ENCODE measurements at regions not wholly inside any gene's neighbourhood (a gene's known extent, or its start where the extent isn't known, plus 50 kb on each side); places are given as distances from the start of the nearest gene placed in this dataset.

- H3K27me3 ChIP-seq (replicated peaks; ENCODE audit: control insufficient read depth, insufficient read depth, low read length, poor library complexity, severe bottlenecking): no peaks in the 10 kb centered on the region
- H3K27ac ChIP-seq (ENCODE audit: insufficient read depth, low read length, poor library complexity, severe bottlenecking): no peak overlapping the region
- no peaks in the 10 kb centered on the region for H3K9me3 ChIP-seq (ENCODE audit: control insufficient read depth, low read length)
- H3K4me3 ChIP-seq (ENCODE audit: insufficient read depth, low read depth, low read length, poor library complexity, severe bottlenecking): no peak overlapping the region
- no peaks in the 10 kb centered on the region for H3K4me1 ChIP-seq (ENCODE audit: control insufficient read depth, insufficient read depth, low read length, poor library complexity, severe bottlenecking)
- no peak for DNase-seq
- H3K36me3 ChIP-seq (ENCODE audit: control insufficient read depth, insufficient read depth, low read length): no peaks in the 10 kb centered on the region
Measured at GRCh38 chr7:115838829-115839228, 191.7 kb downstream of the TFEC start.

DNA sequence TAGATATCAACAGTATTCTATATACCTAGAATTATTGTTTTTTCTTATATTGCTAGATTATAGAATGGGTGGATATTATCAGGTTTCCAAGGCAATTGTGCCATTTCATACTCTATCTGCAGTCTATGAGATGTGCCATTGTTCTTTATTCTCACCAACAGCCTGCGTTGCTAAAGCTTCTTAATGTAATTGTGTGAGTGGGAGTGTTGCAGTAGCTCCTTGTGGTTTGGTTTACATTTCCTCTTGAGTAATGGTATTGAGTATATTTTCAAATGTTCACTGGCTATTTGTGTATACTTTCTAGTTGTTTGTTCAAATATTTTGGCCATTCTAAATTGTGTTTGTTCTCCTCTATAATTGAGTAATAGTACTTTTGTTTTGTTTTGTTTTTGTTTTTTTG lies 199.2 kb downstream of the TFEC start:
- no peak for DNase-seq
- no peaks in the 10 kb centered on the region for H3K27me3 ChIP-seq (replicated peaks; ENCODE audit: control insufficient read depth, insufficient read depth, low read length, poor library complexity, severe bottlenecking)
- H3K4me3 ChIP-seq (ENCODE audit: insufficient read depth, low read depth, low read length, poor library complexity, severe bottlenecking): no peak overlapping the region

DNA sequence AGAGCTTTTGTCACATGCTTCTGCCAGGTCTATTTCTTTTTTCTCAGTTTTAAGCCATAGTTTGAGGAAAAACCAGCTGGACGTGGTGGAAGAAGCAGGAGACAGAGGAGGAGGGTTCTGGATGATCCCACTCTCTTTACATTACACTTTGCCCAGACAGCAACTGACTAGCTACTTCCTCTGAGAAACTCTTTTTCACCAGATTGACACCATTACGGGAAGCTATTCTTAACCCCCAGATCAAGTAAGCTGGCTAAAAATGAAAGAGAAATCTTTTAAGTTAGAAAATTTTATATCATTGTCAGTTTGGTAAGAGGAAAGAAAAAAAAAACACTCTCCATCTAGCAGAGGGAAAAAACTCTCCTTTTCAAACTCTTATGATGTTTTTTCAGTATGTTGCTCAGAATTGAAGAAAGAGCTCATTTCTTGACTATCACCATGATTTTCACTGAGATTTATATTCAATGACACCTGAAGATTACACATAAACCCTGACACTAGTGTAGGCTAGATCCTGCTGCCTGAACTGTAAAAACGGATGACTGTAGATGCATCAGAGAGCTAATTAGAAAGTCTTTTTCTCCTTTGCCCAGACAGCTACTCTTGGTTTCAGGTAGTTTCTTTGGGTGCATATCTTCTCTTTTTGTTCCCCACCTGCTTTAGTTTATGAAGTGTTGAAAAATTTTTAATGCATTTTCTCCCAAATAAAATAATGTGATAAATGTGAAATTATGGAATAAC lies 203.1 kb downstream of the TFEC start:
- H3K9me3 ChIP-seq (ENCODE audit: control insufficient read depth, low read length): no peaks in the 10 kb centered on the region
- no peaks in the 10 kb centered on the region for H3K4me1 ChIP-seq (ENCODE audit: control insufficient read depth, insufficient read depth, low read length, poor library complexity, severe bottlenecking)
- no peaks in the 10 kb centered on the region for H3K36me3 ChIP-seq (ENCODE audit: control insufficient read depth, insufficient read depth, low read length)
- H3K4me3 ChIP-seq (ENCODE audit: insufficient read depth, low read depth, low read length, poor library complexity, severe bottlenecking): no peak overlapping the region
- H3K27ac ChIP-seq (ENCODE audit: insufficient read depth, low read length, poor library complexity, severe bottlenecking): no peak overlapping the region
- no peaks in the 10 kb centered on the region for H3K27me3 ChIP-seq (replicated peaks; ENCODE audit: control insufficient read depth, insufficient read depth, low read length, poor library complexity, severe bottlenecking)
- no peak for DNase-seq

More for the DNA sequence above, 199.2 kb downstream of the TFEC start:
- Histone ChIP-seq H3K36me3 (ENCODE audit: control insufficient read depth, insufficient read depth, low read length) (no peaks in the 10 kb centered on the region), H3K27ac (ENCODE audit: insufficient read depth, low read length, poor library complexity, severe bottlenecking) (no peak overlapping the region), H3K9me3 (ENCODE audit: control insufficient read depth, low read length) (no peaks in the 10 kb centered on the region), H3K4me1 (ENCODE audit: control insufficient read depth, insufficient read depth, low read length, poor library complexity, severe bottlenecking) (no peaks in the 10 kb centered on the region)

DNA sequence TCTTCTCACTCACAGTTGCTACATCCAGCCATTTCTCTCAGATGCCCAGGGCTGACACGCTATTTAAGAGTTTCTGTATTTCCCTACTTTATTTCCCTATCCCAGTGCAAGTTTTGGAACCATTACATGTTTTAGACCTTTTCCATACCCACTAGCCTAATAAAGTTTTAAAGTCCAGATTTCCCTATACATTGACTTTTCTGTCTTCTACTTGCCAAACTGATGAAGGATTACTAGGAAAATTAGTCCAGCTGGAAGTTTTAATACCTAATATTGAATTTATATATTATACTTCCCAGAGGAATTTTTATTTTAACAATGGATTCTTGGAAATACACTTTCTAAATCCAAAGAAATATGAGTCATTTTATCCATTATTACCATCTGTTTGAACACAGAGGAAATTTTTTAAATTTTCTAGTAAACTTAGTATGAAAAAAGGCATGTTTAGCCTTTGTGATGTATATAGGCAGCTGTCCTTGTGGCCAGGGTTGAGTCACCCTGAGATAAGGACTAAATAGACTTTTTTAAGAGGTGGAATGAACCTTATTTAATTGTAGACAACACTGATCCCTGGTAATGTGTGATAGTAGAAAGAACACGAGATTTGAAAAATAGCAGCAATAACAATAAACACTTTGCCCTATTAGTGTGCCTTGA lies 205.0 kb downstream of the TFEC start:
- Histone ChIP-seq H3K27me3 (replicated peaks; ENCODE audit: control insufficient read depth, insufficient read depth, low read length, poor library complexity, severe bottlenecking) (no peaks in the 10 kb centered on the region), H3K4me1 (ENCODE audit: control insufficient read depth, insufficient read depth, low read length, poor library complexity, severe bottlenecking) (no peaks in the 10 kb centered on the region), H3K9me3 (ENCODE audit: control insufficient read depth, low read length) (no peaks in the 10 kb centered on the region), H3K36me3 (ENCODE audit: control insufficient read depth, insufficient read depth, low read length) (no peaks in the 10 kb centered on the region), H3K4me3 (ENCODE audit: insufficient read depth, low read depth, low read length, poor library complexity, severe bottlenecking) (no peak overlapping the region), H3K27ac (ENCODE audit: insufficient read depth, low read length, poor library complexity, severe bottlenecking) (no peak overlapping the region)
- no peak for DNase-seq

DNA sequence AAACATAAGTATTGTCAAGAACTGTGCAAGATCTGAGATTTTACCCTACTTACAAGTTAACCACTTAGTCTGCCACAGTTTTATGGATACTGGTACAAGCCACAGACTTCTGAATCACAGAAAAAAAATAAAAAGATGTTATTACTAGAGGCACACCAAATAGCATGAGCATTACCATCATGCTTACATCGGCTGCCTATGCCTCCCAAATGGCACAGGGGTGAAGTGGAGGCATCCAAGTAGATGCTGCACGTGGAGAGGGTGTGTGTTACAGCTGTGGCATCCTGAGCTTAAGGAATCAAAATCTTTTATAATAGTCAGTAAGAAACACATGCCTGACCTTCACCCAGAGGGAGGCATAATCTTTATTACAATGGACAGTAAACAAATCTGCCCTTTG lies 207.8 kb downstream of the TFEC start:
- Histone ChIP-seq H3K4me1 (ENCODE audit: control insufficient read depth, insufficient read depth, low read length, poor library complexity, severe bottlenecking) (no peaks in the 10 kb centered on the region), H3K9me3 (ENCODE audit: control insufficient read depth, low read length) (no peaks in the 10 kb centered on the region), H3K36me3 (ENCODE audit: control insufficient read depth, insufficient read depth, low read length) (no peaks in the 10 kb centered on the region), H3K27me3 (replicated peaks; ENCODE audit: control insufficient read depth, insufficient read depth, low read length, poor library complexity, severe bottlenecking) (no peaks in the 10 kb centered on the region), H3K27ac (ENCODE audit: insufficient read depth, low read length, poor library complexity, severe bottlenecking) (no peak overlapping the region), H3K4me3 (ENCODE audit: insufficient read depth, low read depth, low read length, poor library complexity, severe bottlenecking) (no peak overlapping the region)
- no peak for DNase-seq

DNA sequence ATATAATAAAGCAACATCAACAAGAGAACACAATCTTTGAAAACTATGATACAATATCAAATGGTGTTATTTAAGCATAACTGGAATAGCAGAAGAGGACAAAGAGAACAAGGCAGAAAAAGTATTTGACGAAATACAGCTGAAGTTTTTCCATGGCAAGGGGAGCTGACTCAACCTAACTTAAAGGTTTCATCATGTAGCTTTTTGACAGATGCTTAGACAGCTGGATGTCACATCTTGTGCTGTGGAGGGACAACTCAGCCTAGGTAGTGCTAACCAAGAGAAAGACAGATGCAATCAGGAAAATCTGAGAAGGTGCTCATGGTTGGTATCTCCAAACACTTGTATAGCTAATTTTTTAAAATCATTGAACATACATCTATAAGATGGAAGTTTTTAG lies 208.2 kb downstream of the TFEC start:
- no peaks in the 10 kb centered on the region for H3K4me1 ChIP-seq (ENCODE audit: control insufficient read depth, insufficient read depth, low read length, poor library complexity, severe bottlenecking)

GRCh38 chr7:115816318-115816974 lies 214.1 kb downstream of the TFEC start:
- Histone ChIP-seq H3K36me3 (ENCODE audit: control insufficient read depth, insufficient read depth, low read length) (no peaks in the 10 kb centered on the region), H3K27me3 (replicated peaks; ENCODE audit: control insufficient read depth, insufficient read depth, low read length, poor library complexity, severe bottlenecking) (peaks cover 5% of the 10 kb centered on the region), H3K9me3 (ENCODE audit: control insufficient read depth, low read length) (no peaks in the 10 kb centered on the region), H3K27ac (ENCODE audit: insufficient read depth, low read length, poor library complexity, severe bottlenecking) (no peak overlapping the region), H3K4me1 (ENCODE audit: control insufficient read depth, insufficient read depth, low read length, poor library complexity, severe bottlenecking) (no peaks in the 10 kb centered on the region), H3K4me3 (ENCODE audit: insufficient read depth, low read depth, low read length, poor library complexity, severe bottlenecking) (no peak overlapping the region)
- no peak for DNase-seq

More for the DNA sequence above, 208.2 kb downstream of the TFEC start:
- Histone ChIP-seq H3K36me3 (ENCODE audit: control insufficient read depth, insufficient read depth, low read length) (no peaks in the 10 kb centered on the region), H3K27ac (ENCODE audit: insufficient read depth, low read length, poor library complexity, severe bottlenecking) (no peak overlapping the region), H3K27me3 (replicated peaks; ENCODE audit: control insufficient read depth, insufficient read depth, low read length, poor library complexity, severe bottlenecking) (no peaks in the 10 kb centered on the region), H3K4me3 (ENCODE audit: insufficient read depth, low read depth, low read length, poor library complexity, severe bottlenecking) (no peak overlapping the region), H3K9me3 (ENCODE audit: control insufficient read depth, low read length) (no peaks in the 10 kb centered on the region)
- DNase-seq: no peak

DNA sequence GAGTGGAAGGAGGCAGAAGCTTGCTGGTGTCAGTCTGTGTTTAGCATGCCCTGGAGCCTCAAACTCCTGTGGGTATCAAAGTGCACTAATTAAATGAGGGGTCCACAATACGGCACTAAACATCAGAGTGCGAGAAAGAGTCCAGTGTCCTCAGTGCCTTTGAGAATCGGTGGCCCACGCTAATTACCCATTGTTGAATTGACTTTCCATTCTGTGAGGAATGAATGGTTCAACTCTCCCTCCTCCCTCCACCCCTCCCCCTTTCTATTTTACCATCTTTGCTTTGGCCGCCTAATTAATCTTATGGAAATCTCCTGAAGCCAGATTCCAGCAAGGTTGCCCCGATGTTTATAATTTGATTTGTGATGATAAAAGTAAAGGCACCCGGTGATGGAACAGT lies 217.8 kb downstream of the TFEC start:
- Histone ChIP-seq H3K4me3 (ENCODE audit: insufficient read depth, low read depth, low read length, poor library complexity, severe bottlenecking) (no peak overlapping the region), H3K27ac (ENCODE audit: insufficient read depth, low read length, poor library complexity, severe bottlenecking) (no peak overlapping the region), H3K9me3 (ENCODE audit: control insufficient read depth, low read length) (no peaks in the 10 kb centered on the region), H3K27me3 (replicated peaks; ENCODE audit: control insufficient read depth, insufficient read depth, low read length, poor library complexity, severe bottlenecking) (peaks cover 5% of the 10 kb centered on the region), H3K36me3 (ENCODE audit: control insufficient read depth, insufficient read depth, low read length) (no peaks in the 10 kb centered on the region), H3K4me1 (ENCODE audit: control insufficient read depth, insufficient read depth, low read length, poor library complexity, severe bottlenecking) (no peaks in the 10 kb centered on the region)
- no peak for DNase-seq

- no peak for DNase-seq
- no peaks in the 10 kb centered on the region for H3K9me3 ChIP-seq (ENCODE audit: control insufficient read depth, low read length)
- no peaks in the 10 kb centered on the region for H3K27me3 ChIP-seq (replicated peaks; ENCODE audit: control insufficient read depth, insufficient read depth, low read length, poor library complexity, severe bottlenecking)
- no peaks in the 10 kb centered on the region for H3K4me1 ChIP-seq (ENCODE audit: control insufficient read depth, insufficient read depth, low read length, poor library complexity, severe bottlenecking)
- H3K27ac ChIP-seq (ENCODE audit: insufficient read depth, low read length, poor library complexity, severe bottlenecking): no peak overlapping the region
- no peak overlapping the region for H3K4me3 ChIP-seq (ENCODE audit: insufficient read depth, low read depth, low read length, poor library complexity, severe bottlenecking)
- H3K36me3 ChIP-seq (ENCODE audit: control insufficient read depth, insufficient read depth, low read length): no peaks in the 10 kb centered on the region
Measured at GRCh38 chr7:115805458-115805857, 225.1 kb downstream of the TFEC start.

DNA sequence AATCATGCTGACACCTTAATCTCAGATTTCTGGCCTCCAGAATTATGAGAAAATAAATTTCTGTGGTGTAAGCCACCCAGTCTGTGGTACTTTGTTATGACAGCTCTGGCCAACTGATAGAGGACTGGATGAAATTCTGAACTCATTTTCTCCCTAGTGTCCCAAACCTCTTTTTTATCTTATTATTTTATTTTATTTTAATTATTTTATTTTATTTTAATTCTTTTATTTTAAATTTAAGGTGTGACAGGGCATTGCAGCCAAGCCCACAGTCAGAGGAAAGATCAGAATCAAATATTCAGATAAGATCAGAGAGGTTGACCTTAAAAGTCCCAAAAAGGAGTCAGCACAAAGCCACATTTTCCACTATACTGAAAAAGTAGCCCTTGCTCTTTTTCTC lies 228.1 kb downstream of the TFEC start:
- Histone ChIP-seq H3K9me3 (ENCODE audit: control insufficient read depth, low read length) (no peaks in the 10 kb centered on the region), H3K36me3 (ENCODE audit: control insufficient read depth, insufficient read depth, low read length) (no peaks in the 10 kb centered on the region), H3K27me3 (replicated peaks; ENCODE audit: control insufficient read depth, insufficient read depth, low read length, poor library complexity, severe bottlenecking) (no peaks in the 10 kb centered on the region), H3K4me3 (ENCODE audit: insufficient read depth, low read depth, low read length, poor library complexity, severe bottlenecking) (no peak overlapping the region), H3K27ac (ENCODE audit: insufficient read depth, low read length, poor library complexity, severe bottlenecking) (no peak overlapping the region), H3K4me1 (ENCODE audit: control insufficient read depth, insufficient read depth, low read length, poor library complexity, severe bottlenecking) (no peaks in the 10 kb centered on the region)
- DNase-seq: no peak
